ENCODE measurements at regions not wholly inside any gene's neighbourhood (a gene's known extent, or its start where the extent isn't known, plus 50 kb on each side); places are given as distances from the start of the nearest gene placed in this dataset.

DNA sequence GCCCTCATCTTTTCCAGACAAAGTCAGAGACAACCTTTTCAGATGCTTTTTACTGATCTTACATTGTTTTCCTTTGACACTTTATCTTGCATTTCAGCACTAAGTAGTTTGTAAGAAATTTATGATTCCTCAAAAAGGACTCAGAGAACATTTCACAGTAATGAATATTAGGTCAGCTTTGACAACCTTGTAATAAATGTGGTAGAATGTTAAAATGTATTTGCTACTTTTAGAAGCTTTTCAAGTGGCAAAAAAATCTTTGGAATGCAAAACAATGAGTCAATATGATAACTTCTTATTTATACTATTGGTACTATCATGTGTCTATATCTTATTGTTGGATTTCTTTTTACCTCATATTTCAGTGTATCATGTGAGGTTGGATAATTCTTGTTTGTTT lies 146.2 kb upstream of the FAT4 start:
- TF ChIP-seq EZH2 (IDR thresholded peaks at IDR 0.05; ENCODE audit: low read depth, low read length, severe bottlenecking): no peak
- TF ChIP-seq, protein P1, sequence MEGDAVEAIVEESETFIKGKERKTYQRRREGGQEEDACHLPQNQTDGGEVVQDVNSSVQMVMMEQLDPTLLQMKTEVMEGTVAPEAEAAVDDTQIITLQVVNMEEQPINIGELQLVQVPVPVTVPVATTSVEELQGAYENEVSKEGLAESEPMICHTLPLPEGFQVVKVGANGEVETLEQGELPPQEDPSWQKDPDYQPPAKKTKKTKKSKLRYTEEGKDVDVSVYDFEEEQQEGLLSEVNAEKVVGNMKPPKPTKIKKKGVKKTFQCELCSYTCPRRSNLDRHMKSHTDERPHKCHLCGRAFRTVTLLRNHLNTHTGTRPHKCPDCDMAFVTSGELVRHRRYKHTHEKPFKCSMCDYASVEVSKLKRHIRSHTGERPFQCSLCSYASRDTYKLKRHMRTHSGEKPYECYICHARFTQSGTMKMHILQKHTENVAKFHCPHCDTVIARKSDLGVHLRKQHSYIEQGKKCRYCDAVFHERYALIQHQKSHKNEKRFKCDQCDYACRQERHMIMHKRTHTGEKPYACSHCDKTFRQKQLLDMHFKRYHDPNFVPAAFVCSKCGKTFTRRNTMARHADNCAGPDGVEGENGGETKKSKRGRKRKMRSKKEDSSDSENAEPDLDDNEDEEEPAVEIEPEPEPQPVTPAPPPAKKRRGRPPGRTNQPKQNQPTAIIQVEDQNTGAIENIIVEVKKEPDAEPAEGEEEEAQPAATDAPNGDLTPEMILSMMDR (IDR thresholded peaks at IDR 0.05; ENCODE audit: control extremely low read depth in 1 of 3, insufficient read depth in 1 of 3, low read depth in 1 of 3, low read length in 3 of 3): no peak
- no peak for TF ChIP-seq POLR2A (IDR thresholded peaks at IDR 0.05; ENCODE audit: control extremely low read depth in 1 of 2, low read depth in 2 of 2, low read length in 2 of 2)
- no peak for TF ChIP-seq RXRA (IDR thresholded peaks at IDR 0.05; ENCODE audit: insufficient read depth, low read depth, low read length)
- TF ChIP-seq ASH2L (IDR thresholded peaks at IDR 0.05; ENCODE audit: low read length): no peak
- no peak for TF ChIP-seq TEAD4 (IDR thresholded peaks at IDR 0.05; ENCODE audit: low read depth, low read length)
- TF ChIP-seq EP300 (IDR thresholded peaks at IDR 0.05; ENCODE audit: borderline replicate concordance in 1 of 2, low read depth in 2 of 2, low read length in 2 of 2): no peak

Measured in H1 (cell line).